Activated T-helper 2 cell treated with anti-CD3 and anti-CD28 coated beads, Interferon-gamma antibody, Interleukin-2, Interleukin-4, amounts not matched to agents 10 μg/mL and 5 μg/mL and 100 μg/mL, durations not matched to agents 14 hours and 24 hours and 36 hours (primary cell): ENCODE measurements at regions not wholly inside any gene's neighbourhood (a gene's known extent, or its start where the extent isn't known, plus 50 kb on each side); places are given as distances from the start of the nearest gene placed in this dataset.

ENCODE experiments used
- DNase-seq: peaks from one replicate; pipeline ENCODE4 v3.0.0; 2021; ENCODE audit warnings: low spot score
- H3K27ac Mint-ChIP-seq: one replicate; pipeline ENCODE4 v1.8.0; 2021; ENCODE audit warnings: mixed read lengths
- H3K27me3 Mint-ChIP-seq: one replicate; pipeline ENCODE4 v1.8.0; 2021; ENCODE audit warnings: low read depth, mixed read lengths
- H3K36me3 Mint-ChIP-seq: one replicate; pipeline ENCODE4 v1.8.0; 2021; ENCODE audit warnings: low read depth, mixed read lengths
- H3K4me1 Mint-ChIP-seq: one replicate; pipeline ENCODE4 v1.8.0; 2021; ENCODE audit warnings: low read depth, mixed read lengths
- H3K4me3 Mint-ChIP-seq: one replicate; pipeline ENCODE4 v1.8.0; 2021; ENCODE audit warnings: low read depth, mild to moderate bottlenecking, moderate library complexity, mixed read lengths
- H3K9me3 Mint-ChIP-seq: one replicate; pipeline ENCODE4 v1.8.0; 2021; ENCODE audit warnings: mixed read lengths
- intact Hi-C: fragments of 100-400 bp; cut with micrococcal nuclease; formaldehyde crosslinking; loops from one replicate; pipeline ENCODE4 v1.15.1; 2023

- Mint-ChIP-seq H3K4me1 (peaks cover 14% of the 10 kb centered on the region), H3K9me3 (no peaks in the 10 kb centered on the region), H3K27ac (no peak overlapping the region), H3K36me3 (no peaks in the 10 kb centered on the region), H3K4me3 (no peak overlapping the region), H3K27me3 (no peaks in the 10 kb centered on the region)
- intact Hi-C loops = no loop called here
- DNase-seq = no peak
Observed at GRCh38 chr1:91610102-91610501, 109.5 kb downstream of the CDC7 start.

- H3K27me3 Mint-ChIP-seq = no peaks in the 10 kb centered on the region
- no peaks in the 10 kb centered on the region for H3K9me3 Mint-ChIP-seq
- no peak for DNase-seq
- intact Hi-C loops = no loop called here
- H3K4me1 Mint-ChIP-seq = peaks cover 14% of the 10 kb centered on the region
- H3K36me3 Mint-ChIP-seq = no peaks in the 10 kb centered on the region
- H3K4me3 Mint-ChIP-seq = no peak overlapping the region
- H3K27ac Mint-ChIP-seq = no peak overlapping the region
Observed at GRCh38 chr1:91610789-91611188, 110.1 kb downstream of the CDC7 start.

DNA sequence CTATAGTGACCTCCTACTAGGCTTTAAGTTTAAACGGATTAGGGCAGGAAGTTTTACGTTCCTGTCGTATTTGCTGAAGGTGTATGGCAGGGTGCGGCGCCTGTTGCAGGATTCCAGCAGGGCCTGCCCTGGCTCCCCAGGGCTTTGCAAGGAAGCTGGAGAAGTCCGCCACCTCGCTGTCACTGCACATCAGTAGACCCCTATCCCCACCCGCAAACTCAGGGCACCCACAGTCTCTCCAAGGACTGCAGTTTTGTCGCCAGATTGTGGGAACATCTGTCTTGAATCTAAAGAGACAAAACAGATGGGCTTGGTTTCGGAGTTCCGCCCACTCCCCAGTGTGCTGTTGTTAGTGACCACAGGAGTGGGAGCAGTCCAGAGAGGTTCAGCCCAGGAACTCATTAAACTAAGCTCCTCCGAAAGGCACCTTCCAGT is 110.8 kb downstream of the CDC7 start:
- Mint-ChIP-seq H3K9me3 (no peaks in the 10 kb centered on the region), H3K36me3 (no peaks in the 10 kb centered on the region), H3K27ac (no peak overlapping the region), H3K4me3 (no peak overlapping the region), H3K27me3 (no peaks in the 10 kb centered on the region), H3K4me1 (peaks cover 14% of the 10 kb centered on the region)
- DNase-seq = no peak
- intact Hi-C loops = no loop called here

- Mint-ChIP-seq H3K27ac (no peak overlapping the region), H3K4me3 (no peak overlapping the region), H3K4me1 (peaks cover 9% of the 10 kb centered on the region), H3K9me3 (no peaks in the 10 kb centered on the region), H3K27me3 (no peaks in the 10 kb centered on the region), H3K36me3 (no peaks in the 10 kb centered on the region)
- intact Hi-C loops = no loop called here
- no peak for DNase-seq
Observed at GRCh38 chr1:91613595-91613994, 112.9 kb downstream of the CDC7 start.

GRCh38 chr1:91616712-91617111 is 116.1 kb downstream of the CDC7 start:
- H3K4me3 Mint-ChIP-seq = no peak overlapping the region
- no peaks in the 10 kb centered on the region for H3K9me3 Mint-ChIP-seq
- intact Hi-C loops = no loop called here
- no peak overlapping the region for H3K27ac Mint-ChIP-seq
- H3K36me3 Mint-ChIP-seq = no peaks in the 10 kb centered on the region
- peaks cover 8% of the 10 kb centered on the region for H3K4me1 Mint-ChIP-seq
- H3K27me3 Mint-ChIP-seq = no peaks in the 10 kb centered on the region
- DNase-seq = no peak

GRCh38 chr1:91617285-91617765 is 116.7 kb downstream of the CDC7 start:
- Mint-ChIP-seq H3K27me3 (no peaks in the 10 kb centered on the region), H3K9me3 (no peaks in the 10 kb centered on the region), H3K4me1 (peaks cover 8% of the 10 kb centered on the region), H3K4me3 (no peak overlapping the region), H3K36me3 (no peaks in the 10 kb centered on the region), H3K27ac (no peak overlapping the region)
- DNase-seq = no peak
- intact Hi-C loops = no loop called here

- Mint-ChIP-seq H3K27ac (no peak overlapping the region), H3K27me3 (no peaks in the 10 kb centered on the region), H3K4me1 (peaks cover 3% of the 10 kb centered on the region), H3K36me3 (no peaks in the 10 kb centered on the region), H3K9me3 (no peaks in the 10 kb centered on the region), H3K4me3 (no peak overlapping the region)
- intact Hi-C loops = no loop called here
- no peak for DNase-seq
Observed at GRCh38 chr1:91619881-91620280, 119.2 kb downstream of the CDC7 start.

DNA sequence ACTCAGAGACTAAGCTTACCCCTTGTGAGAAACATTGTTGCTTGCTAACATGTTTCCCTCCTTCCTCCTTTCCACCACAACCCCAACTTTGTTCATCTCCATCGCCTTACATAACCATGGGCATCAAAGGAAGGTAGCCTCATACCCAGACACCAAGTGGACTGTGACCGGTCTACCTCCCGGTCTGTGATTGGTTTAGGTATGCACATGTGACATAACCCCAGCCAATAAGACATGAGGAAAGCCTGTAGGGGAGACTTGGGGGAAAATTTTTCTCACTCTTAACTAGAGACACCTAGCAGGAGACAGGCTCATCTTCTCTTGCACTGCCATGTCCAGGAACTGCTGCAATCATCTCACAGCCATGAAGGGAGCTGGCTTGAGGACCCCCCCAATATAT is 120.7 kb downstream of the CDC7 start:
- Mint-ChIP-seq H3K36me3 (no peaks in the 10 kb centered on the region), H3K27me3 (no peaks in the 10 kb centered on the region), H3K27ac (no peak overlapping the region), H3K9me3 (no peaks in the 10 kb centered on the region), H3K4me1 (peaks cover 3% of the 10 kb centered on the region), H3K4me3 (no peak overlapping the region)
- no peak for DNase-seq
- intact Hi-C loops = no loop called here

DNA sequence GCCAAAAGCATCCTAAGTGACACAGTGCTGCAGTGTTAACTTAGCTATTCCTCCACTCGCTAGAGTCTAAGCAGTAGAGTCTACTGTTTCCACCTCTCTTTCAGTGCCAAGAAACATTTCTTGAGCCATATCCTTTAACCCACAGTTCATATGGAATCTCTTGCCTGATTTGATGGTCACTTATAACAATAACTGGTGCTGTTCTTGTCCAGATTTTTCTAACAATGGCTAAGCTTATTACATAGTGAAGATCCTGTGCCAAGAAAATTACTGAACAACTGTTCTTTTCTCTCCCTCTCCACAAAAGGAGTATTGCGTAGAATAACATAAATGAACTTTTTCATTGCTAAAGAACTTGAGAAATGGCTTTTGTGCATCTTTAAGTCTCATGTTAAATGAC is 121.3 kb downstream of the CDC7 start:
- Mint-ChIP-seq H3K27ac (no peak overlapping the region), H3K4me1 (peaks cover 1% of the 10 kb centered on the region), H3K9me3 (no peaks in the 10 kb centered on the region), H3K27me3 (no peaks in the 10 kb centered on the region), H3K36me3 (no peaks in the 10 kb centered on the region), H3K4me3 (no peak overlapping the region)
- DNase-seq = no peak
- intact Hi-C loops = no loop called here

- no peak for DNase-seq
- Mint-ChIP-seq H3K9me3 (no peaks in the 10 kb centered on the region), H3K27me3 (no peaks in the 10 kb centered on the region), H3K4me1 (no peaks in the 10 kb centered on the region), H3K36me3 (no peaks in the 10 kb centered on the region), H3K27ac (no peak overlapping the region), H3K4me3 (no peak overlapping the region)
- intact Hi-C loops = no loop called here
Observed at GRCh38 chr1:91622616-91623015, 122.0 kb downstream of the CDC7 start.

- Mint-ChIP-seq H3K27ac (no peak overlapping the region), H3K9me3 (no peaks in the 10 kb centered on the region), H3K4me3 (no peak overlapping the region), H3K27me3 (no peaks in the 10 kb centered on the region), H3K36me3 (no peaks in the 10 kb centered on the region), H3K4me1 (no peaks in the 10 kb centered on the region)
- intact Hi-C loops = no loop called here
- no peak for DNase-seq
Observed at GRCh38 chr1:91623020-91623419, 122.4 kb downstream of the CDC7 start.

DNA sequence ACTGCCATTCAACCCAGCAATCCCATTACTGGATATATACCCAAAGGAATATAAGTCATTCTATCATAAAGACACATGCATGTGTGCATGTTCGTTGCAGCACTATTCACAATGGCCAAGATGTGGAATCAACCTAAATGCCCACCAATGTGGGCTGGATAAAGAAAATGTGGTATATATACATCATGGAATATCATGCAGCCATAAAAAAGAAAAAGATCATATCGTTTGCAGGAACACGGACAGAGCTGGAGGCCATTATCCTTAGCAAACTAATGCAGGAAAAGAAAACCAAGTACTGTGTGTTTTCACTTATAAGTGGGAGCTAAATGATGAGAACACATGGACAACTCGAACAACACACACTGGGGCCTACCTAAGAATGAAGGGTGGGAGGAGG is 123.7 kb downstream of the CDC7 start:
- Mint-ChIP-seq H3K4me1 (no peaks in the 10 kb centered on the region), H3K9me3 (no peaks in the 10 kb centered on the region), H3K36me3 (no peaks in the 10 kb centered on the region), H3K4me3 (no peak overlapping the region), H3K27ac (no peak overlapping the region), H3K27me3 (no peaks in the 10 kb centered on the region)
- intact Hi-C loops = no loop called here
- no peak for DNase-seq
